GM21360 (cell line): ENCODE measurements at regions not wholly inside any gene's neighbourhood (a gene's known extent, or its start where the extent isn't known, plus 50 kb on each side); places are given as distances from the start of the nearest gene placed in this dataset.

Experiments used
- ATAC-seq: cut with Tn5 transposase; IDR thresholded peaks from one replicate; pipeline ENCODE4 v1.9.1; 2021; ENCODE audit warnings: mild to moderate bottlenecking, moderate library complexity; ENCODE audit not compliant: unreplicated experiment

GRCh38 chr10:83955406-83955805 is 183.9 kb upstream of the GHITM start:
- no peak for ATAC-seq

DNA sequence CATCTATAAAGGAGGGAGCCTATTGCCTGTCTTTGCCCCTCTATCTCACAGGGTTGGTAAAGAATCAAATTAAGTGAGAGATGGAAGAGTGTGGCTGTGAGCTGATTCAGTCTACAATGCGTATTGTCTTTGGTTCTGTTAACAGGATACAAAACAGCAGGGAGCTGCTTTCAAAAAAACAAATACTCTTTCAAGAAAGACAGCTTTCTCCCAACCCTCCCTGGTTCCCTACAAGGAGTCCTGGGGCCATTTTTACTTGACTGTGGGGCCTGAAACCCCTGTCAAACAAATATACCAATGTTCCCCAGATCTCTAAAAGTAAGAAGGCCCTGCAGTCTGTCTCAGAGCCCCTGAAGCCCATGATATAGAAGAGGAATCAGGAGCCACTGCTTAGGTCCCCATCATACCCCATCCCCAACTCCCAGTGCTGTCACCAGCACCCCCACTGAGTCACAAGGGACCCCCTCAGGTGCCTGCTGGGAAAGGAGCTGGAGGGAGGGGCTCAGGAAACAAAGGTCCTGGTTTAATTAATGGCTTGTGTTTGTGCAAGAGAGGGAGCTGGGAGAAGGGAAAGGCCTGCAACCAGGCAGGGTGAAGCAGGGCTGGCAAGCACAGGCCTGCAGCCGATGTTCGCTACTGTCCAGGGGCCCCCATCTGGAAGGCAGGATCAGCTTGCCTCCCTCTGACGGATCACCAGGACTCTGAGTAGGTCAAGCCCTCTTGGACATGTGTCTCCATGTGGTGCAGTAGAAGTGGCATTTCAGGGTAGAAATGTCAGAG is 182.0 kb upstream of the GHITM start:
- ATAC-seq, result no peak

GRCh38 chr10:83959328-83959727 is 180.0 kb upstream of the GHITM start:
- no peak for ATAC-seq

- ATAC-seq, result no peak
Observed at GRCh38 chr10:83960125-83960524, 179.2 kb upstream of the GHITM start.

GRCh38 chr10:83961620-83962019 is 177.7 kb upstream of the GHITM start:
- ATAC-seq, result no peak

DNA sequence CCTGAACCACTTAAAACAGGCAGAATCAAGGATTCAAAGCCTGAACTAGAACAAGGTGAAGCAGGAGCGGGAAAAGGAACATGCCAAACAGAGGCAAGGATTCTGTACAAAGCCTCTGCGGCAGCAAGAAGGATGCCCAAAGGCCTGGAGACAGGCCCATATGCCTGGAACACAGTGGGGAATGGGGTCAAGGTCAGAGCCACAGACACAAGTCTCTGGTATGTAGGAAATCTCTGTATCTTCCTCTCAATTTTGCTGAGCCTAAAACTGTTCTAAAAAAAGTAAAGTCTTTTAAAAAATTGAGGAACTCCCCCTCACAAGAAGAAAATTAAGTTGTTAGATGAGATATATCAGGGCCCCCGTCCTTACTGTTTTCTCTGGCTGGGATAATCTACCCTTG is 175.9 kb upstream of the GHITM start:
- ATAC-seq, result no peak

DNA sequence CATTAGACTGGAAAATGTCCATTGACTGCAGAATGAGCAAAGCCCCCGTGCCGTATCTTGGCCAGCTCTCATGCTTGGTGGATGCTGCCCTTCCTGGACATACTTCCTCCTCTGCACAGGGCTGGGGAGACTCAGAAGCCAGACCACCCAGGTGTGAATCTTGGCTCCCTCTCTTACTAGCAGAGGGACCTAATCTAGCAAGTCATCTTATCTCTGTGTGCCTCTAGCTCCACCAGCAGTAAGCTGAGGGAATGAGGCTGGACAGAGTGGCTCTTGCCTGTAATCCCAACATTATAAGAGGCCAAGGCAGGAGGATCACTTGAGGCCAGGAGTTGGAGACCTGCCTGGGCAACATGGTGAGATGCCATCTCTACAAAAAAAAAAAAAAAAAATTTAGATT is 173.8 kb upstream of the GHITM start:
- no peak for ATAC-seq

DNA sequence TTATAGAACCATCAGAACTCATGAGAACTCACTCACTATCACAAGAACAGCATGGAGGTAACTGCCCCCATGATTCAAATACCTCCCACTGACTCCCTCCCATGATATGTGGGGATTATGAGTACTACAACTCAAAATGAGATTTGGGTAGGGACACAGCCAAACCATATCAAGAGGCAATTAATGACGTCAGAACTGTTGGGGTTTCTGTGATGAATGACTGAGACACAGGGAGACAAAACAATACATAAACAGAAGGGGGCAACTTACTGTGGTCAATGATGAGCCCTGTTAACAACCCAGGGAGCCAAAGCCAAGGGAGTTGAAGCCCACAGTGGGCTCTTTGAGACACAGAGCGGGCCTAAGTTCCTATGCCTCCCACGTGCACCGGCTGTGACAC is 171.3 kb upstream of the GHITM start:
- no peak for ATAC-seq

DNA sequence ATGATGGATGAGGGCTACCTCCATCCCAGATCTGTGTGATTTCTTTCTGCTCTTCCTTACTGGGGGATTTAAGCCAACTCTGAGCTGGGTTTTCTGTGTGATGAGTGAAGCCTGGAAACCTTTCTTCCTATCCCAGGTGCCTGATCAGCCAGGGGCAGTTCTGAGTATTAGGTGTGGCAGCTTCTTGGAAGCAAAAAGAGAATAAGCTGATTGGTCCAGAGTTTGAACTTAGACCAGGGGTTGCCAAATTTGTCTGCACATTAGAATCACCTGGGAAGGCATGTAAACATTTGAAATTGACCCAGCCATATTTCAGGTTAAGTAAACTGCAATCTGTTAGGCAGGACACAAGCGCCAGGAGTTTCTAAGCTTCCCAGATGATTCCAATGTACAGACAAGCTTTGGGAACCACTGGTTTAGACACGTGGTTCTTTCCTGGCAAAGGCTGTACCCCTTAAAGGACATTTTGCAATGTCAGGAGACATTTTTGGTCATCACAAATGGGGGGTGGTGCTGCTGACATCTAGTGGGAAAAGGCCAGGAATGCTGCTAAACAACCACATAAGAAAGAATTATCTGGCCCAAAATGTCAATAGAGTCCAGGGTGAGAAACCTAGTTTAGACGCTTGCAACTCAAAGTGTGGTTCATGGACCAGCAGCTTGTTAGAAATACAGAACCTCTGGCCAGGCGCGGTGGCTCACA is 160.5 kb upstream of the GHITM start:
- no peak for ATAC-seq

- no peak for ATAC-seq
Observed at GRCh38 chr10:83982812-83983211, 156.5 kb upstream of the GHITM start.

DNA sequence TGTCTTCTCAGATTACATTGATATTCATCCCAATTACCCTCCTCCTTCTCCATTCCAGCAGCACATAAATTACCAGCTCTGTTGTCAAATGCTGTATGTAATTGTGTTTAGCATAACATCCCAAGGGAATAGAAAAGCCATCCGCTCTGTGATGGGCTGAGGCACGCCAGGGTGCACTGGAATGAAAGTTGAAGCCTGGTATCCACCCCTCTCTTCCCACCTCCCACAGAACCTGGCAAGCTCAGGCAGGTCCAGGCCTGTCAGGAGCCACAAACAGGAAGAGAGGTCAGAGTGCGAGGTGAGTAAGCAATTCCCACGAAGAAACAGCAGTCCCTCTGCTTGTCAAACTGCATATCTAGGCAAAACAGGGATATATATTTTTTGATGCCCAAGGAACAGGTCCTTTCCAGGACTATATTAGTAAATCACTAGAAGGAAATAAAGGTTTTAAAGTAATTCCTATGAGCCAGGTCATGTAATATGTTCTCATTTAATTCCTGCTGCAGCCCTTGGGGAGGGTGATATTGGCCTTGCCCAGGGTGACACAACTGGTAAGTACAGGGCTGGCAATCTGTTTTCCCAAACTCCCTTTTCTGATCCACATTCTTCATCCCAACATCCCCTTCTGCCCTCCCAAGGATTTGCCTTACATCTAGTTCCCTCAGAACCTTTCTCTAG is 155.6 kb upstream of the GHITM start:
- ATAC-seq, result no peak

- no peak for ATAC-seq
Observed at GRCh38 chr10:83984256-83984640, 155.1 kb upstream of the GHITM start.

DNA sequence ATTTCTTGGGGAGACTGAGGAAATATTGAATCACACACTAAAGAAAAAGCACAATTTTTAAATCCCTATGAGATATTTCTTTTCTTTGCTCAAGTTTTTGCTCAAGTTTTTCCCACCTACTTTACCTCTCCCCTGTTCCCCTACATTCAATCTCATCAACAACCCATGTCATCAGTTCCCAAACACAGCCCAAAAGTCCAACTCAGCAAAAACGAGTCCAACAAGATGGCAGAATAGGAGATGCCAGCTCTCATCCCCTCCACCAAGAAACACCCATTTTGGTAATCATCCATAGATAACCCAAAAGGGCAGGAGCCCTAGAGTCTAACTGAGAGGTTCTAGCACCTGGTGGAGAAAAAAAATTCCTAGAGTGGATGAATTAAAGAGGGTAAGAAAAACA is 152.5 kb upstream of the GHITM start:
- ATAC-seq, result no peak

GRCh38 chr10:83987216-83987615 is 152.1 kb upstream of the GHITM start:
- ATAC-seq, result no peak

GRCh38 chr10:83988435-83988834 is 150.9 kb upstream of the GHITM start:
- no peak for ATAC-seq

- ATAC-seq, result peak; percentile 93
Observed at GRCh38 chr10:83990126-83990525, 149.2 kb upstream of the GHITM start.

DNA sequence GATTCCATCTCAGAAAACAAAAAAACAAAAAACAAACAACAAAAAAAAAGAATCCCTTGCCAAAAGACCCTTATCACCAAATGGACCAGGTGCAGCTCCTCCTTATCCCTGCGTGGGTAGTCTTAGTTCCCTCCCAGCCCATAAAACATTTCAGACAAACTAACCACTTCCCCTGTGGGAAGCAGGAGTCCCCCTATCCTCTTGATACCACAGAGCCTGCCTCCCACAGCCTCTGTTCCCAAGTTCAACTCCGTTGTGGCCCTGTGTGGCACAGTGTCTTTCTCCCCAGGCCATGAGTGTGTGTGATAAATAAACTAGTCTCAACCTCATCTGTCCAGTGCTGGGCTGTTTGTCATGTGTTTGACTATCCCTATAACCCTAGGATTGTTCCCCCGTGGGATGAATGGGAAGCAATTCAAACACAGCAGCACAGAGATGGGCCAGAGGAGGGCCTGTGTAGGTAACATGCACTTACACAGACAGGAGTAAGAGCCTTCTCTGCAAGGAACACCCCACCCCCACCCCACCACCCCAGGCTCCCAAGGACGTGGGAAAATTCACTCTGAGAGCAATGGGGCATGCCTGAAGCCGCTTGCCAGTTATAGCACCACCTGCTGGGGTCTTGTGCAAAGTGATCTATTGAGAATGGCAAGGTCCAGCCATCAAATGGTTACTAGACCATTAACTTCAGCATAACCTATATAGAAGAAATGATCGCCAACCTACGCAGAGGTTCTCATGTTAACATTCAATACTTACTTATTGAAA is 147.1 kb upstream of the GHITM start:
- ATAC-seq, result peak; percentile 49

GRCh38 chr10:83994325-83994724 is 145.0 kb upstream of the GHITM start:
- ATAC-seq, result no peak

GRCh38 chr10:83995738-83996331 is 143.5 kb upstream of the GHITM start:
- ATAC-seq, result no peak

GRCh38 chr10:84004221-84004620 is 135.1 kb upstream of the GHITM start:
- no peak for ATAC-seq

DNA sequence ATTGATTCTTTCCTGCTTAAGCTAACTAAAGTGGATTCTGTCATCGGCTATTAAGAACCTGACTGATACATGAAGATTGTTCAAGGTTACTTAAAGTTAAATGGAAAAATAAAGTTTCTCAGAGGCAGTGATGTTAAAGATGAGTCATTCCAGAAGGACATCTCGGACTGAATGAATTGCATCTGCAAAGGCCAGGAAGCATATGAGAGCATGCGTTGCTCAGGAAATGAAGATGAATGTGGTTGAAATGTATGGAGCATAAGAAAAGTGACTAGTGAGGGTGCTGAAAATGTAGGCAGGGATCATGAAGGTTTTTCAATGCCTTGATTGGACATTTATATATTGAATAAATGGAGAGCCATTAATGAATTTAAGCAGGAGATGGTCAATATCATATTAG is 133.9 kb upstream of the GHITM start:
- ATAC-seq, result no peak
